Neutrophil (primary cell): ENCODE measurements at regions not wholly inside any gene's neighbourhood (a gene's known extent, or its start where the extent isn't known, plus 50 kb on each side); places are given as distances from the start of the nearest gene placed in this dataset.

ENCODE experiments used
- H3K27ac ChIP-seq: fragments of 200-600 bp; sonication (generic); 2 replicates; pipeline ENCODE4 v1.5.1; 2016; ENCODE audit warnings: mild to moderate bottlenecking, moderate library complexity
- H3K27me3 ChIP-seq: fragments of 200-600 bp; sonication (generic); 2 replicates; pipeline ENCODE4 v1.6.0; 2016; ENCODE audit warnings: mild to moderate bottlenecking
- H3K36me3 ChIP-seq: fragments of 200-600 bp; sonication (generic); 2 replicates; pipeline ENCODE4 v1.5.1; 2017
- H3K4me1 ChIP-seq, 2 experiments: fragments of 200-600 bp in 1 of 2; sonication (generic) in 1 of 2; 1 replicate in 1 of 2; 2 replicates in 1 of 2; pipeline versions ENCODE4 v1.5.1 to v1.6.1; 2013 to 2016; ENCODE audit warnings: low read depth in 1 of 2, low read length in 1 of 2, mild to moderate bottlenecking in 1 of 2, moderate library complexity in 1 of 2; ENCODE audit not compliant: control insufficient read depth in 1 of 2, insufficient read depth in 1 of 2
- H3K4me3 ChIP-seq, 2 experiments: fragments of 200-600 bp in 1 of 2; sonication (generic) in 1 of 2; 1 replicate in 1 of 2; 2 replicates in 1 of 2; pipeline ENCODE4 v1.5.1; 2013 to 2016; ENCODE audit warnings: low read depth in 1 of 2, low read length in 1 of 2, mild to moderate bottlenecking in 1 of 2, moderate library complexity in 1 of 2
- H3K9me3 ChIP-seq: fragments of 200-600 bp; sonication (generic); 2 replicates; pipeline ENCODE4 v1.5.1; 2016
- TF ChIP-seq, protein P1 (sequence below): fragments of 200-600 bp; sonication (generic); IDR thresholded peaks from 2 replicates; pipeline ENCODE4 v1.5.1; 2016; ENCODE audit warnings: antibody characterized with exemption

DNA sequence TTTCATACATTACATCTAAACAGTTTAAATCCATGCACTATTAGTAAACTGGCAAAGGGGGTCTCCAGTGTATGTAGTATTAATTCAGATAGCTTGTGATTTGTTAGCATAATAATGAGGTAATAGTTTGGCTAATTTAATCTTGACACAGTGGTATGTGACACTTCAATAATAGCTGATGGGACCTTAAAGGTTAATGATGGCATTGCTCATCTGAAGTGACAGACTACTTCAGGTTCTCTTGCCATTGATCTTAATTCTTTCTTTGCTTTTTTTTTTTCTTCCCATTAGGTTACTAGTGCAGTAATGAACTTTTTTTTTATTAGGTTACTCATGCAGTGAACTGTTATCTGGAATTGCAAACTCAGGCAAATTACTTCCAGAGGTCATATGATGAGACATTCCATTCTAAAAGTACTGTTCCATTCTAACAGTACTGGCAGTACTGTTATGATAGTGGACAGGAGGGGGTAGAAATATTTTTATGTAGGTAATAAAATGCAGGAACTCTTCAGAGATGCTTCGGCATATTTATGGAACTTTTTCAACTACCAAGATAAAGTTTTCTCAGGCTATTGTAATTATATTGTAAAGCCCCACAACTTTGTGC, 911.3 kb upstream of the LCORL start:
- Histone ChIP-seq H3K27me3 (no peaks in the 10 kb centered on the region), H3K4me1 (no peaks in the 10 kb centered on the region), H3K9me3 (peaks cover 2% of the 10 kb centered on the region), H3K27ac (no peak overlapping the region), H3K4me3 (no peak overlapping the region), H3K36me3 (no peaks in the 10 kb centered on the region)
- TF ChIP-seq, protein P1, sequence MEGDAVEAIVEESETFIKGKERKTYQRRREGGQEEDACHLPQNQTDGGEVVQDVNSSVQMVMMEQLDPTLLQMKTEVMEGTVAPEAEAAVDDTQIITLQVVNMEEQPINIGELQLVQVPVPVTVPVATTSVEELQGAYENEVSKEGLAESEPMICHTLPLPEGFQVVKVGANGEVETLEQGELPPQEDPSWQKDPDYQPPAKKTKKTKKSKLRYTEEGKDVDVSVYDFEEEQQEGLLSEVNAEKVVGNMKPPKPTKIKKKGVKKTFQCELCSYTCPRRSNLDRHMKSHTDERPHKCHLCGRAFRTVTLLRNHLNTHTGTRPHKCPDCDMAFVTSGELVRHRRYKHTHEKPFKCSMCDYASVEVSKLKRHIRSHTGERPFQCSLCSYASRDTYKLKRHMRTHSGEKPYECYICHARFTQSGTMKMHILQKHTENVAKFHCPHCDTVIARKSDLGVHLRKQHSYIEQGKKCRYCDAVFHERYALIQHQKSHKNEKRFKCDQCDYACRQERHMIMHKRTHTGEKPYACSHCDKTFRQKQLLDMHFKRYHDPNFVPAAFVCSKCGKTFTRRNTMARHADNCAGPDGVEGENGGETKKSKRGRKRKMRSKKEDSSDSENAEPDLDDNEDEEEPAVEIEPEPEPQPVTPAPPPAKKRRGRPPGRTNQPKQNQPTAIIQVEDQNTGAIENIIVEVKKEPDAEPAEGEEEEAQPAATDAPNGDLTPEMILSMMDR, result no peak

DNA sequence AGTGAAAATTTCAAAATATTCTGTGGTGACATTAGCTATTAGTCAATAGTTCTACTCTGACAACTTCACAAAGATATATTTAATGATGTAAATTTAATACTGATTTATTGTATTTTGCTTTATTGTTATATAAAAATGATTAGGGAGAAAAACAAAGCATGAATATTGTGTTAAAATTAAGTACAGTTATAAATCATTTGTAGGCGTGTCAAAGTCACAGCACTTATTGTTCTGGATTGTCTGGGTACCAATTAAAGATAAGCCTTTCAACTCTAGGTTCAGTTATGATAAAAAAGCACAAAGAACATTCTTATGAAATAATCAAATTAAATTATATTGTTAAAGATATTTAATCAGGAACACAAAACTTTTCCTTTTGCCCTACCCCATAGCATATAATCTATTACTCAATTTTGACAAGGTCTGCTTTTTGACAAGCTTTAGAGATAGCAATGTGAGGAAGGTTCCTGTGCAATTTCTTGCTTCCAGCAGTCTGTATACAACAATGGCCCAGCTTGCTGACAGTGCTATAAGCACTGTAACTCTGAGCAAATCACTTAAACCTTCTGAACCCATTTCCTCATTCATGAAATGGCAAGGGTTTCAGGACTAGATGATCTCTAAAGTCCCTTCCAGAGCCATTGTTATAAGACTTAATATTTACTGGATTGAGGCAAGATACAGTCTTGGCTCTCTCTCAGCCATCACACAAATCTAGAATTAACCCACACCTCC, 910.3 kb upstream of the LCORL start:
- TF ChIP-seq, protein P1, result no peak
- Histone ChIP-seq H3K9me3 (peaks cover 2% of the 10 kb centered on the region), H3K36me3 (no peaks in the 10 kb centered on the region), H3K27ac (no peak overlapping the region), H3K4me1 (no peaks in the 10 kb centered on the region), H3K4me3 (no peak overlapping the region), H3K27me3 (no peaks in the 10 kb centered on the region)

DNA sequence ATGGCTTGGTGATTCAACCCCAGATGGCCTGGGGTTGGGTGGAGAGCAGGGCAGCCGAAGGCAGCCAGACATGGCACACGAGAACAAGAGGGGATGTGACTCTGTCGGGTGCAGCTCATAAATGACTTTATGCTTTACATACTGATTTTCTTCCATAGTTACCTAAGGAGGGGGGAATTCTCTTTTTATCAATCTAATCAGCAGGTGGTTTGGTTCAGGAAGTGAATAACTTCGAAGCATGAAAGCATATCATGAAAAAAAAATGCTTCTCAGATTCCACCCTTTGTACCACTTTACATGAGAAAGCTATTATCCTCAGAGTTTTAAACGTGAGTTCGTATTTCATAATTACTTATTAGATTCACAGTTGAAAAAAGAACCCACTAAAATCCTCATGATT, 908.9 kb upstream of the LCORL start:
- H3K27me3 ChIP-seq, result no peaks in the 10 kb centered on the region
- no peak overlapping the region for H3K27ac ChIP-seq
- TF ChIP-seq, protein P1, result no peak
- H3K9me3 ChIP-seq, result peaks cover 2% of the 10 kb centered on the region
- no peak overlapping the region for H3K4me3 ChIP-seq
- H3K4me1 ChIP-seq, result no peaks in the 10 kb centered on the region
- no peaks in the 10 kb centered on the region for H3K36me3 ChIP-seq

DNA sequence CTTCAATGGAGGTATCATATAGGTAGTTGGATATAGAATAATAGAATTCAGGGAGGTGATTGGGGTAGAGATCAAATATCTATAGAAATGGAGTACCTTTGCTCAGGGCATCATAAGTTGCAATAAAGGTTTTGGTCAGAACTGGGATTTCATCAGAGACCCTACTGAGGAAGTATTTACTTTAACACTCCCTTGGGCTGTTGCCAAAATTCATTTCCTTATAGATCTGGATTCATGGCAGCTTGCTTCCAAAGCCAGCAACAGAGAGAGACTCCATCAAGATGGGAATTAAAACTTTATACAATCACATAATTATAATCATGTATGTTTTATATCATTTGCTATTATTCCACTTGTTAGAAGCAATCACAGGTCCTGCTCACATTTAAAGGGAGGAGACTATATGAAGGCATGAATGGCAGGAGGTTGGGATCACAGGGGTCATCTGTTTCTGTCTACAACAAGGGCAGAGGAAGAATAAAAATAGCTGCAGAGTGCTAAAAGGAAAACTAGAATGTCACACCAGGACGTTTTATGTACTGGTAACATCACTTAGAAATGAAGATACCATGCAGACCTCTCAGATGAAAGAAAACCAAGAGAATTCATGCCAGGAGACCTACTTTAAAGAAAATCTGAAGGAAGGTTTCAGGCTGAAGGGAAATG, 902.1 kb upstream of the LCORL start:
- no peaks in the 10 kb centered on the region for H3K4me1 ChIP-seq
- TF ChIP-seq, protein P1, result no peak
- no peaks in the 10 kb centered on the region for H3K27me3 ChIP-seq
- no peak overlapping the region for H3K27ac ChIP-seq
- no peaks in the 10 kb centered on the region for H3K36me3 ChIP-seq
- H3K9me3 ChIP-seq, result no peaks in the 10 kb centered on the region
- H3K4me3 ChIP-seq, result no peak overlapping the region

DNA sequence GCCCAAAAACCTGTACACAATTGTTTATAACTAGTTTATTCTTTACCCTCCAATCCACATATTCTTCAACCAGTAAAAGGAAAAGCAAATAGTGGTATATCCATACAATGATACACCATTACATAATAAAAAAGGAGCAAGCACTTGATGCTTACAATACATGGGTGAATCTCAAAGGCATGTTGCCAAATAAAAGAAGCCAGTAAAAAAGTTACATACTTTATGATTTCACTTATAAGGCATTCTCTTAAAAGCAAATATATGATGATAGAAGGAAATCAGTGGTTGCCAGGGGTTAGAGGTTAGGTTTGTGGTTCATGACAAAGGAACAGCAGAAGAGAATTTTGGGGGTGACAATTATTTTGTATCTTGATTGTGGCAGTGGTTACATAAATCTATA, 896.1 kb upstream of the LCORL start:
- Histone ChIP-seq H3K9me3 (no peaks in the 10 kb centered on the region), H3K4me1 (no peaks in the 10 kb centered on the region), H3K36me3 (no peaks in the 10 kb centered on the region), H3K4me3 (no peak overlapping the region), H3K27ac (no peak overlapping the region), H3K27me3 (no peaks in the 10 kb centered on the region)
- TF ChIP-seq, protein P1, result no peak
